ENCODE measurements at regions not wholly inside any gene's neighbourhood (a gene's known extent, or its start where the extent isn't known, plus 50 kb on each side); places are given as distances from the start of the nearest gene placed in this dataset.

- no peak overlapping the region for H3K4me3 ChIP-seq (ENCODE audit: insufficient read depth, low read length)
- no peaks in the 10 kb centered on the region for H3K27me3 ChIP-seq (ENCODE audit: insufficient read depth, low read length)
- H3K4me2 ChIP-seq (ENCODE audit: insufficient read depth, low read length), result no peak overlapping the region
- H4K20me1 ChIP-seq (ENCODE audit: insufficient read depth, low read length), result no peaks in the 10 kb centered on the region
- H3K79me2 ChIP-seq (ENCODE audit: insufficient read depth, low read length), result no peaks in the 10 kb centered on the region
- H2AFZ ChIP-seq (ENCODE audit: low read length), result no peak overlapping the region
- H3K27ac ChIP-seq (ENCODE audit: low read depth, low read length), result no peak overlapping the region
- no peaks in the 10 kb centered on the region for H3K36me3 ChIP-seq (ENCODE audit: insufficient read depth, low read length)
- DNase-seq (ENCODE audit: insufficient read length, low spot score, missing footprints), result no peak
- H3K9me3 ChIP-seq (ENCODE audit: low read depth, low read length), result peaks cover 5% of the 10 kb centered on the region
- TF ChIP-seq, protein P1, sequence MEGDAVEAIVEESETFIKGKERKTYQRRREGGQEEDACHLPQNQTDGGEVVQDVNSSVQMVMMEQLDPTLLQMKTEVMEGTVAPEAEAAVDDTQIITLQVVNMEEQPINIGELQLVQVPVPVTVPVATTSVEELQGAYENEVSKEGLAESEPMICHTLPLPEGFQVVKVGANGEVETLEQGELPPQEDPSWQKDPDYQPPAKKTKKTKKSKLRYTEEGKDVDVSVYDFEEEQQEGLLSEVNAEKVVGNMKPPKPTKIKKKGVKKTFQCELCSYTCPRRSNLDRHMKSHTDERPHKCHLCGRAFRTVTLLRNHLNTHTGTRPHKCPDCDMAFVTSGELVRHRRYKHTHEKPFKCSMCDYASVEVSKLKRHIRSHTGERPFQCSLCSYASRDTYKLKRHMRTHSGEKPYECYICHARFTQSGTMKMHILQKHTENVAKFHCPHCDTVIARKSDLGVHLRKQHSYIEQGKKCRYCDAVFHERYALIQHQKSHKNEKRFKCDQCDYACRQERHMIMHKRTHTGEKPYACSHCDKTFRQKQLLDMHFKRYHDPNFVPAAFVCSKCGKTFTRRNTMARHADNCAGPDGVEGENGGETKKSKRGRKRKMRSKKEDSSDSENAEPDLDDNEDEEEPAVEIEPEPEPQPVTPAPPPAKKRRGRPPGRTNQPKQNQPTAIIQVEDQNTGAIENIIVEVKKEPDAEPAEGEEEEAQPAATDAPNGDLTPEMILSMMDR (IDR thresholded peaks at IDR 0.05; ENCODE audit: extremely low read depth, low read depth, low read length), result no peak
- no peaks in the 10 kb centered on the region for H3K4me1 ChIP-seq (ENCODE audit: insufficient read depth, low read length)
Observed at GRCh38 chr22:22997988-22998387, 72.3 kb upstream of the GNAZ start.

- H3K27ac ChIP-seq (ENCODE audit: low read depth, low read length), result no peak overlapping the region
Observed at GRCh38 chr22:22999523-22999922, 70.8 kb upstream of the GNAZ start.

DNA sequence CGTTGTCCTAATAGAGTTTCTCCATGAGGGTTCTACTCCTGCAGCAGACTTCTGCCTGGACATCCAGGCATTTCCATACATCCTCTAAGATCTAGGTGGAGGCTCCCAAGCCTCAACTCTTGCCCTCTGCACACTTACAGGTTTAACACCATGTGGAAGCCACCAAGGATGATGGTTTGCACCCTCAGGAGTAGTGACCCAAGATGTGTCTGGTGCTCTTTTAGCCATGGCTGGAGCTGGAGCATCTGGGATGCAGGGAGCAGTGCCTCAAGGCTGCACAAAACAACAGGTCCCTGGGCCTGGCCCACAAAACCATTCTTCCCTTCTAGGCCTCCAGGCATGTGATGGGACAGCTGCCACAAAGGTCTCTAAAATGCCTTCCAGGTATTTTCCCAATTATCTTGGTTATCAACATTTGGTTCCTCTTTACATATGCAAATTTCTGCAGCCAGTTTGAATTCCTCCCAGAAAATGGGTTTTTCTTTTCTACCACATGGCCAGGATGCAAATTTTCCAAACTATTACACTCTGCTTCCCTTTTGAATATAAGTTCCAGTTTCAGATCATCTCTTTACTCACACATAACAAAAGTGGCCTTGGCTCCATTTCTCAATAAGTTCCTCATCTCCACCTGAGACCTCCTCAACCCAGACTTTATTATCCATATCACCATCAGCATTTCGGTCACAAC is 69.5 kb upstream of the GNAZ start:
- H3K4me2 ChIP-seq (ENCODE audit: insufficient read depth, low read length), result no peak overlapping the region
- DNase-seq (ENCODE audit: insufficient read length, low spot score, missing footprints), result no peak
- no peaks in the 10 kb centered on the region for H3K4me1 ChIP-seq (ENCODE audit: insufficient read depth, low read length)
- no peak overlapping the region for H3K27ac ChIP-seq (ENCODE audit: low read depth, low read length)
- peaks cover 5% of the 10 kb centered on the region for H3K9me3 ChIP-seq (ENCODE audit: low read depth, low read length)
- H3K4me3 ChIP-seq (ENCODE audit: insufficient read depth, low read length), result no peak overlapping the region
- no peaks in the 10 kb centered on the region for H4K20me1 ChIP-seq (ENCODE audit: insufficient read depth, low read length)
- no peaks in the 10 kb centered on the region for H3K36me3 ChIP-seq (ENCODE audit: insufficient read depth, low read length)
- TF ChIP-seq, protein P1 (IDR thresholded peaks at IDR 0.05; ENCODE audit: extremely low read depth, low read depth, low read length), result no peak
- no peaks in the 10 kb centered on the region for H3K79me2 ChIP-seq (ENCODE audit: insufficient read depth, low read length)
- H2AFZ ChIP-seq (ENCODE audit: low read length), result no peak overlapping the region
- no peaks in the 10 kb centered on the region for H3K27me3 ChIP-seq (ENCODE audit: insufficient read depth, low read length)

More at GRCh38 chr22:22999523-22999922, 70.8 kb upstream of the GNAZ start:
- Histone ChIP-seq H3K79me2 (ENCODE audit: insufficient read depth, low read length) (no peaks in the 10 kb centered on the region), H3K36me3 (ENCODE audit: insufficient read depth, low read length) (no peaks in the 10 kb centered on the region), H2AFZ (ENCODE audit: low read length) (no peak overlapping the region), H3K4me2 (ENCODE audit: insufficient read depth, low read length) (no peak overlapping the region), H3K9me3 (ENCODE audit: low read depth, low read length) (peaks cover 5% of the 10 kb centered on the region), H3K4me1 (ENCODE audit: insufficient read depth, low read length) (no peaks in the 10 kb centered on the region), H3K4me3 (ENCODE audit: insufficient read depth, low read length) (no peak overlapping the region), H3K27me3 (ENCODE audit: insufficient read depth, low read length) (no peaks in the 10 kb centered on the region), H4K20me1 (ENCODE audit: insufficient read depth, low read length) (no peaks in the 10 kb centered on the region)
- DNase-seq (ENCODE audit: insufficient read length, low spot score, missing footprints), result no peak
- TF ChIP-seq, protein P1 (IDR thresholded peaks at IDR 0.05; ENCODE audit: extremely low read depth, low read depth, low read length), result no peak

DNA sequence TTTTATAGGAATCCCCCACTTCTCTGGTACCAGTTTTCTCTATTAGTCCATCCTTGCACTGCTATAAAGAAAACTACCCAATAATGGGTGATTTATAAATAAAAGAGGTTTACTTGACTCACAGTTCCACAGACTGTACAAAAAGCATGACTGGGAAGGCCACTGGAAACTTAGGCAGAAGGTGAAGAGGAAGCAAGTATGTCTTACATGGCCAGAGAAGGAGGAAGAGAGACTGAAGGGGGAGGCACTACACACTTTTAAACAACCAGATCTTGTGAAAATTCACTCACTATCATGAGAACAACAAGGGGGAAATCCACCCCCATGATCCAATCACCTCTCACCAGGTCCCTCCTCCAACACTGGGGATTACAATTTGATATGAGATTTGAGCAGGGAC is 68.9 kb upstream of the GNAZ start:
- no peak for DNase-seq (ENCODE audit: insufficient read length, low spot score, missing footprints)
- no peak overlapping the region for H3K4me3 ChIP-seq (ENCODE audit: insufficient read depth, low read length)
- peaks cover 4% of the 10 kb centered on the region for H3K9me3 ChIP-seq (ENCODE audit: low read depth, low read length)
- TF ChIP-seq, protein P1 (IDR thresholded peaks at IDR 0.05; ENCODE audit: extremely low read depth, low read depth, low read length), result no peak
- no peaks in the 10 kb centered on the region for H3K4me1 ChIP-seq (ENCODE audit: insufficient read depth, low read length)
- no peaks in the 10 kb centered on the region for H3K27me3 ChIP-seq (ENCODE audit: insufficient read depth, low read length)
- H2AFZ ChIP-seq (ENCODE audit: low read length), result no peak overlapping the region
- H3K79me2 ChIP-seq (ENCODE audit: insufficient read depth, low read length), result no peaks in the 10 kb centered on the region
- H3K36me3 ChIP-seq (ENCODE audit: insufficient read depth, low read length), result no peaks in the 10 kb centered on the region
- no peaks in the 10 kb centered on the region for H4K20me1 ChIP-seq (ENCODE audit: insufficient read depth, low read length)
- H3K27ac ChIP-seq (ENCODE audit: low read depth, low read length), result no peak overlapping the region
- H3K4me2 ChIP-seq (ENCODE audit: insufficient read depth, low read length), result no peak overlapping the region

Measured in osteoblast (primary cell).